ENCODE measurements at regions not wholly inside any gene's neighbourhood (a gene's known extent, or its start where the extent isn't known, plus 50 kb on each side); places are given as distances from the start of the nearest gene placed in this dataset.

GRCh38 chr4:153117554-153117953, 86.7 kb upstream of the TRIM2 start:
- Mint-ChIP-seq H3K27ac (no peak overlapping the region), H3K4me3 (no peak overlapping the region), H3K9me3 (no peaks in the 10 kb centered on the region), H3K27me3 (ENCODE audit: low read depth) (peaks cover 17% of the 10 kb centered on the region), H3K36me3 (no peaks in the 10 kb centered on the region), H3K4me1 (peaks cover 15% of the 10 kb centered on the region)
- no peak for DNase-seq (ENCODE audit: low spot score in 2 of 2, unreplicated experiment in 2 of 2)
- TF ChIP-seq, protein P1, sequence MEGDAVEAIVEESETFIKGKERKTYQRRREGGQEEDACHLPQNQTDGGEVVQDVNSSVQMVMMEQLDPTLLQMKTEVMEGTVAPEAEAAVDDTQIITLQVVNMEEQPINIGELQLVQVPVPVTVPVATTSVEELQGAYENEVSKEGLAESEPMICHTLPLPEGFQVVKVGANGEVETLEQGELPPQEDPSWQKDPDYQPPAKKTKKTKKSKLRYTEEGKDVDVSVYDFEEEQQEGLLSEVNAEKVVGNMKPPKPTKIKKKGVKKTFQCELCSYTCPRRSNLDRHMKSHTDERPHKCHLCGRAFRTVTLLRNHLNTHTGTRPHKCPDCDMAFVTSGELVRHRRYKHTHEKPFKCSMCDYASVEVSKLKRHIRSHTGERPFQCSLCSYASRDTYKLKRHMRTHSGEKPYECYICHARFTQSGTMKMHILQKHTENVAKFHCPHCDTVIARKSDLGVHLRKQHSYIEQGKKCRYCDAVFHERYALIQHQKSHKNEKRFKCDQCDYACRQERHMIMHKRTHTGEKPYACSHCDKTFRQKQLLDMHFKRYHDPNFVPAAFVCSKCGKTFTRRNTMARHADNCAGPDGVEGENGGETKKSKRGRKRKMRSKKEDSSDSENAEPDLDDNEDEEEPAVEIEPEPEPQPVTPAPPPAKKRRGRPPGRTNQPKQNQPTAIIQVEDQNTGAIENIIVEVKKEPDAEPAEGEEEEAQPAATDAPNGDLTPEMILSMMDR (IDR thresholded peaks at IDR 0.05; ENCODE audit: unreplicated experiment) = no peak

- DNase-seq (ENCODE audit: low spot score in 2 of 2, unreplicated experiment in 2 of 2) = no peak
- TF ChIP-seq, protein P1 (IDR thresholded peaks at IDR 0.05; ENCODE audit: unreplicated experiment) = no peak
- Mint-ChIP-seq H3K27me3 (ENCODE audit: low read depth) (peaks cover 21% of the 10 kb centered on the region), H3K4me3 (no peak overlapping the region), H3K36me3 (no peaks in the 10 kb centered on the region), H3K9me3 (no peaks in the 10 kb centered on the region), H3K27ac (no peak overlapping the region), H3K4me1 (peaks cover 15% of the 10 kb centered on the region)
Measured at GRCh38 chr4:153119626-153120025, 84.6 kb upstream of the TRIM2 start.

DNA sequence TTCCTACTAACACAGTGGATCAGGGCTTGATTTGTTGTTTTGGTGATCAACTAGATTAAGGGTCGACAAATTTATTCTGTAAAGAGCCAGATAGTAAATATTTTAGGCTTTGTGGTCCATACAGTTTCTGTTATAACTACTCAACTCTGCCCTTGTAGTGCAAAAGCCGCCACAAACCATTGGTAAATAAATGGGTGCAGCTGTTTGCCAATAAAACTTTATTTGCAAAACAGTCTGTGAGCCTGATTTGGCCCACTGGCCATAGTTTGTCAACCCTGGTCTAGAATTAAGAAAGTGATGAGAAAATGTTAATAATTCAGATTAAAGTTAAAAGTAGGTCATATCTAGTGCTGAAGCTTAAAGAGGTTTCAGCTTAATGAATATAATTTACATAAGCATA, 84.0 kb upstream of the TRIM2 start:
- TF ChIP-seq, protein P1 (IDR thresholded peaks at IDR 0.05; ENCODE audit: unreplicated experiment) = no peak
- Mint-ChIP-seq H3K27me3 (ENCODE audit: low read depth) (peaks cover 22% of the 10 kb centered on the region), H3K4me1 (peaks cover 14% of the 10 kb centered on the region)

DNA sequence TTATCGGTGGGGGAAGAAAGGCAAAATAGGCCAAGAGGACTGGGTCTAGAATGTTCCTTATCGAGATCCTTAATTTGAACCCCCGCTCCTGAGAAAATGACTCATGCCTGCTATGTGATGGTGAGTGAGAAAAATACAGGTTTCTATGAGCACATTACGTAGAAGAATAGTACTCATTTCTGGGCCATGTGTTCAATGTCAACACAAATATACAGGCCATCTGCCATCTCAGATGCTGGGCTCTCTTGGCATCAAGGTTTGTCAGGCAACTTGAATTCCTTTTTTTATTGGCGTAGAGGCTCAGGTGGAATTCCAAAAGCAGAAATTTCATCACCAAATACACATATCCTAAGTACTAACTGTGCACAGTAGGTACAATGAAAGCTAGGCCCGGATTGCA, 81.4 kb upstream of the TRIM2 start:
- peaks cover 9% of the 10 kb centered on the region for H3K4me1 Mint-ChIP-seq
- no peaks in the 10 kb centered on the region for H3K36me3 Mint-ChIP-seq
- no peak for DNase-seq (ENCODE audit: low spot score in 2 of 2, unreplicated experiment in 2 of 2)
- H3K9me3 Mint-ChIP-seq = no peaks in the 10 kb centered on the region
- H3K27me3 Mint-ChIP-seq (ENCODE audit: low read depth) = peaks cover 15% of the 10 kb centered on the region
- no peak overlapping the region for H3K27ac Mint-ChIP-seq
- TF ChIP-seq, protein P1 (IDR thresholded peaks at IDR 0.05; ENCODE audit: unreplicated experiment) = no peak
- no peak overlapping the region for H3K4me3 Mint-ChIP-seq

More for the DNA sequence above, 84.0 kb upstream of the TRIM2 start:
- Mint-ChIP-seq H3K36me3 (no peaks in the 10 kb centered on the region), H3K9me3 (no peaks in the 10 kb centered on the region), H3K4me3 (no peak overlapping the region), H3K27ac (no peak overlapping the region)
- DNase-seq (ENCODE audit: low spot score in 2 of 2, unreplicated experiment in 2 of 2) = no peak

GRCh38 chr4:153126137-153126536, 78.1 kb upstream of the TRIM2 start:
- Mint-ChIP-seq H3K4me3 (no peak overlapping the region), H3K4me1 (peaks cover 11% of the 10 kb centered on the region), H3K9me3 (no peaks in the 10 kb centered on the region), H3K27ac (no peak overlapping the region), H3K27me3 (ENCODE audit: low read depth) (peaks cover 5% of the 10 kb centered on the region), H3K36me3 (no peaks in the 10 kb centered on the region)
- no peak for DNase-seq (ENCODE audit: low spot score in 2 of 2, unreplicated experiment in 2 of 2)
- TF ChIP-seq, protein P1 (IDR thresholded peaks at IDR 0.05; ENCODE audit: unreplicated experiment) = no peak
